Skin of body (tissue), 1 donor: ENCODE measurements at regions not wholly inside any gene's neighbourhood (a gene's known extent, or its start where the extent isn't known, plus 50 kb on each side); places are given as distances from the start of the nearest gene placed in this dataset.
"Not testable (repeated sequence)": the region's sequence is repeated elsewhere in the genome, so short reads cannot be mapped to it uniquely, and the experiment has no call there.

Source experiments
- DNase-seq: peaks from one replicate; lab custom pipeline; 2025; lab: John Stamatoyannopoulos, UW

- no peak for DNase-seq
Observed at GRCh38 chr21:35533893-35534292, 484.8 kb upstream of the RUNX1 start.

DNA sequence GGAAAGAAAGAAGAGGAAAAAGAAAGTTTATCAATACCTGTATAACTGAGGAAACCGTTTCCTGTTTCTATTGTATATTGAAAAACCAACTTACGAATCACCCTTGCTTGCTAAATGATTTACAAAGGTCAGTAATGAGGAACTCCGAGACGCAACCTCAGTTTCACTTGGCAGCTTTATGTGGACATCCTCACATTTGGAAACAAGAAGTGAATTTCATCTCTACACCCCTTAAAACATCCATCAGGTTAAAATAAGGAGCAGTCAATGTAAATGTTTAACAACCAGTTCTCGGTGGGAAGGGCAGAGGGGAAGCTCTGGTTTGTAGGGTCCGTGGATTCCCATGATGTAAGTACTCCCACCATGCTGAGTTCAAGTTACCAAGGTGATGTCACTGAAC is 481.7 kb upstream of the RUNX1 start:
- DNase-seq = no peak

DNA sequence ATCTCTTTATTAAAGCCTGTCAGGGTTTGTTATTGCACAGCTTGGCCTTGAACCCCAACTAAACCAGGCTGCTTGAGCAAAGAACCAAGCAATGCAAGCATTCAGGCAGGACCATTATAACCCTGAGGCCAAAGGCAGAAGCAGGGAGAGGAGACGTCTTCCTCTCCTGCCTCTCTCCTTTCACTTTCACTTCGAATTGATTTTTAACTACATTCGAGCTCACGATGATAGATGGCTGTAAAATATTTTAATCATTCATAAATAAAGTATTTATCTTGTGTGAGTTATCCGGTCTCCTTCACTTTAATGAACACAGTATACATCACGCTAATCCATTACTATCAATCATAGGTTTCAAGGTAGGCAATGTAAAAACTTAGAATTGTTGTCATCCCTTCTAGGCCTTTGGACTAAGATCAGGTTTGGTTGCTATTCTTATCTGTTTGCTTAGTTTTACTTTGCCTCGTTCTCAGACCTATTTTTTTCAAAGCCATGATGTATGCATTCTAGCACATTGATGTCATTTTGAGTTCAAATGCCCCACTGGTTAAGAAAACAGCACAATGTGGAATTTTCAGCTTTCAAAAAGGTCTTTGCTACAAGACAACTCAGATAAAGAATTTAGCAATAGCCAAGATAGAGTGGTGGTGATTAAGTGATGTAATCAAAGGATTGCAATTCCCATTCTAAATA is 480.2 kb upstream of the RUNX1 start:
- no peak for DNase-seq

GRCh38 chr21:35528116-35529042 is 479.3 kb upstream of the RUNX1 start:
- no peak for DNase-seq

DNA sequence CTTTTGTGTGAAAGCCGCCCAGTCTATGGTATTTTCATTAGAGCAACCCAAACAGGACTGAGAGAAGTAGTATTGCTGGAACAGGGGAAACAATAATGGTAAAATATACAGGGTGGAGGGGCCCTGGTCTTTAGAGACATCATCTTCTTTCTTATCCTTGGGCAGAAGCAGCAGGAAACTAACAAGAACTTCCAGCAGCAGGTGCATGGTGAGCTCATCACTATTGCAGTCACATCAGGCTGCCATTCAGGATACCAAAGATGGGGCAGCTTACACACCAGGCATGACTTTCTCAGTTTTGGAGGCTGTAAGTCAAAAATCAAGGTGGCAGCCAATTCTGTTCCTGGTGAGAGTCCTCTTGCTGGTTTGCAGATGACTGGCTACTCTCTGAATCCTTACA is 478.3 kb upstream of the RUNX1 start:
- no peak for DNase-seq

DNA sequence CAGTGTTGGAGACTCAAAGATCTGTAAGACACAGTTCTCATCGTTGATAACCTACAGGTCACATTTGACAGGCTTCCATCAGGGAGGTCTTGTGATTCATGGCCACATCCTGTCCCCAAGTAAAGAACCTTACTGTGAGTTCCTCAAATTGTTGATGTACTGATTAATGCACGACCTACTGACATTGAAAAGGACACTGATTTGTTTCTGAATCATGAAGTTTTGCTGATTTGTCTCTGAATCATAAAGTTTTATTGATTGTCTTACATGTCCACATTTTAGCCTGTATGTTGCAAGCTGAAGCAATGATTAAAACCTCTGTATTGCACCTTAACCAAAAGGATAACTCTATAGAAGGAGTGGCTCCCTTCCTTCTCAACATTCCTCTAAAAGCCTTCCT is 476.3 kb upstream of the RUNX1 start:
- DNase-seq = no peak

- DNase-seq = no peak
Observed at GRCh38 chr21:35521852-35522505, 472.9 kb upstream of the RUNX1 start.

DNA sequence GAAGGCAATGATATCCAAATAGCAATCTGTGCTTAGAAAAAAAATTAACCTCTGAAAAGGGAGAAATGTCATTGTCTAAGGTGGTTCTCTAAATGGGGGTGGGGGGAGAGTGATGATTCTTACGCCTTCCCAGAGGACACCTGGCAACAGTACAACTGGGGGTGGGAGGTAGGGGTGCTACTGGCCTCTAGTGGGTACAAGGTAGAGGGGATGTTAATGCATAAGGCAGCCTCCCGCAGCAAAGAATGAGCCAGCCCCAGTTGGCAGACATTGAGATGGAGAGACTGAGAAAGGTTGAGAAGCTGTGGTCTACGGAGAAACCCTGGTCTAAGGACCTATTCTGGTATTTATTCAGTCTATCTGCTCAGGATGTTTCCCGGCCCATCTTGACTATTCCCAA is 472.2 kb upstream of the RUNX1 start:
- DNase-seq = no peak

GRCh38 chr21:35520856-35521255 is 471.8 kb upstream of the RUNX1 start:
- DNase-seq = no peak

DNA sequence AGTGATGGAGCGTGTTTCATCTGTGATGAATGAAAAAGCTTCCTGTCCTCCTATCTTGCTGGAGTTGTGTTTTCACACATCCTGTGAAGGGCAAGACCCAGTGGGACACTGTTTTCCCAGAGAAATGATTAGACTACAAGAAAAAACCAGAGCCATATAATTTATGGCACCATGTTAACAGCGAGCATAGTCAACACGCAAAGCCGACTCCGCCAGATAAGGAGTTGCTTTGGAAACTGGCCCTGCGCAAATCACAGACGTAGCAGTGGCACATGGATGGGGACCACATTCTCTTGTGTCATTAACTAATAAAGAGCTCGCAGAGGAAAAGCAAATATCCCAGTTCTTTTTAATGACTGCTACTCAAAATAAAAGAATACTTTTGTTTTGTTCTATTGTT is 471.2 kb upstream of the RUNX1 start:
- DNase-seq = no peak

- no peak for DNase-seq
Observed at GRCh38 chr21:35517865-35518264, 468.8 kb upstream of the RUNX1 start.

DNA sequence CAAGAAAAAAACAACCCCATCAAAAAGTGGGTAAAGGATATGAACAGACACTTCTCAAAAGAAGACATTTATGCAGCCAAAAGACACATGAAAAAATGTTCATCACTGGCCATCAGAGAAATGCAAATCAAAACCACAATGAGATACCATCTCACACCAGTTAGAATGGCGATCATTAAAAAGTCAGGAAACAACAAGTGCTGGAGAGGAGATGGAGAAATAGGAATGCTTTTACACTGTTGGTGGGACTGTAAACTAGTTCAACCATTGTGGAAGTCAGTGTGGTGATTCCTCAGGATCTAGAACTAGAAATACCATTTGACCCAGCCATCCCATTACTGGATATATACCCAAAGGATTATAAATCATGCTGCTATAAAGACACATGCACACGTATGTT is 467.2 kb upstream of the RUNX1 start:
- not testable (repeated sequence) for DNase-seq

GRCh38 chr21:35512346-35512745 is 463.2 kb upstream of the RUNX1 start:
- DNase-seq = no peak

DNA sequence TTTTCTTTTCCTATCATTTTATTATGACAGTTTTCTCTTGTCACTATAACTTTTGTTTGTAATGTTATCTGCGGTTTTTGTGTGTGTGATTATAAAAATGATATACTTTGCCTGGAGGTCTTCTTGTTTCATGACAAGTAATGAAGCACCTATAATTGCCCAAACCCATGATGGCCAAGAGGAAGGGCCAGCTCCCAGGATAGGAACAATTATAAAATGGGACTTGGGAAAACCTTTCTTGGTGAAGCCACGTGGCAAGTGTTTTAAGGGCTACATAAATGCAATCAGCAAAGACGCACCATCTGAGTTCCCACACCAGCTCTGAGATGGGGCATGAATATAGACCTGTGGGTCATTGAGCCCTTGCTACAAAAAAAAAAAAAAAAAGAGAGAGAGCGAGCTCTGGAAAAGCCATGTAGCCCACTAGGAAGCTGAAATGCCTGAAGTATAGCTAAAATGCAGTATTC is 462.6 kb upstream of the RUNX1 start:
- no peak for DNase-seq

GRCh38 chr21:35510957-35511695 is 462.0 kb upstream of the RUNX1 start:
- no peak for DNase-seq

GRCh38 chr21:35510294-35510693 is 461.2 kb upstream of the RUNX1 start:
- DNase-seq = no peak

DNA sequence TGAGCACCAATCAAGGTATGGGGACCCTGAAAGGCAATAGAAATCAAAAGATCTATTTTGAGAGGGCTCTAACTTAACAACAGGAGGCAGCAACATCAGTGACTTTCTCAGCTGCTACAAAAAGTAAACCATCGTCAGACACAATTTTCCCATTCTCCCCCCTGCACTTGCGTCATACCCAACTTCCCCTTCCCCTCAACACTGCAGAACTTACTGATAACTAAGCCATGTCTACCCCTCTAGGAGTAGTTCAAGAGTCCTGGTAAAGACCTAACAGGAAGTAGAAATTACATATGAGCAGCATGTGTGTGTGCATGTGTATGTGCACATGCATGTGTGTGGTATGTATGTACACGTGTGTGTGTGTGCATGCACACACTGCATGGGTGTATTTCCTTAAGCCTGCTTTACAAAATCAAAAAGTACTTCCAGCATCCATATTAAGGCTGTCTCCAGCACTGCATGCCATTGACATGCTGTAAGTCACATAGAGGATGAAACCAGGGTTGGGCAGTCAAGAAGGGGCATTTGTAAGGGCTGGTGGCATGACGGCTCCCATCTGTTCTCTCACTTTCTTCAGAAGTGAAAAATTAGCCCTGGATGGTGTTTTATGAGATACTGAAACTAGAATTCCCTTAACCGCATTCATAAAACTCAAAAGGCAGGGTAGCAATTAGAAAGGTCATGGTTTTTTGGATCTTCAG is 460.1 kb upstream of the RUNX1 start:
- no peak for DNase-seq

GRCh38 chr21:35508139-35508888 is 459.2 kb upstream of the RUNX1 start:
- DNase-seq = no peak

- DNase-seq = no peak
Observed at GRCh38 chr21:35507181-35507759, 458.2 kb upstream of the RUNX1 start.

GRCh38 chr21:35506771-35507170 is 457.7 kb upstream of the RUNX1 start:
- no peak for DNase-seq
